ENCODE measurements at regions not wholly inside any gene's neighbourhood (a gene's known extent, or its start where the extent isn't known, plus 50 kb on each side); places are given as distances from the start of the nearest gene placed in this dataset.

DNA sequence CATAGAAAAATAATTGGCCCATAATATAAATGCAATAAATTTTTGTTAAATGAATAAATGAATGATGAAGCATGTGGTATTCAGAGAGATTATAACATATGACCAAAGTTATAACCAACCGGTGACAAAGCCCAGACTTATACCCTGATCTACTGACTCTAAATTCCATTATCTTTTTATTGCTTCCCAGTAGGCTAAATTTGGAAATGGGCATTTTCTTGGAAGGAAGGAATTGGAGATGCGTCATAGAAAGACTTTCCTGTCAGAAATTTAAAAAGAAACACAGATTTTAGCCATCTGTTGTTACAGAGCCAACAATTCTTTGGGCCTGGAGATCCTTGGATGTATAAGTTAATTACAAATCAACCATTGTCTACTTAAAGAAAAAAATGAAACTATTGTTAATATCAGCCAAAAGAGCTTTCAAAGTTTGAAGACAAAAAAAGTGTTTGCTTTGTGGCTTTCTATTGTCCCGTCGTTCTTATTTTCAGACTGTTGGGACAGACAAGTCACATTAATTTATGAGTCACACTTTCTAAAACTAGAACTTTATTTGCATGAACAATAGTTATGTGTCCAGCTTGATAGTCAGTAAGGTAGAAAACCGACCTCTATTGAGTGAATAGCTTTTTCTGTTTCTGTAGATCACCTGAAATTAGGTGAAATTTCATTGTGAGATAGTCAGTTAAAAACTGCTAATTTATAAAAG is 428.7 kb downstream of the GABRG2 start:
- FAIRE-seq, result no peak
- Histone ChIP-seq H3K4me1 (ENCODE audit: control insufficient read depth in 2 of 3, insufficient read depth in 2 of 3, low read depth in 1 of 3, low read length in 3 of 3) (no peaks in the 10 kb centered on the region), H3K9me3 (ENCODE audit: control insufficient read depth in 2 of 3, insufficient read depth in 1 of 3, low read length in 3 of 3) (no peaks in the 10 kb centered on the region), H3K9ac (ENCODE audit: low read length in 3 of 3) (no peak overlapping the region), H3K27ac (ENCODE audit: low read depth in 2 of 2, low read length in 2 of 2) (no peak overlapping the region), H3K27me3 (ENCODE audit: control insufficient read depth, insufficient read depth, low read length) (no peaks in the 10 kb centered on the region), H3K36me3 (ENCODE audit: control insufficient read depth in 2 of 3, insufficient read depth in 3 of 3, low read length in 3 of 3) (no peaks in the 10 kb centered on the region), H3K4me3 (ENCODE audit: low read length in 3 of 3) (no peak overlapping the region)
- no peak for DNase-seq
- TF ChIP-seq, protein P1, sequence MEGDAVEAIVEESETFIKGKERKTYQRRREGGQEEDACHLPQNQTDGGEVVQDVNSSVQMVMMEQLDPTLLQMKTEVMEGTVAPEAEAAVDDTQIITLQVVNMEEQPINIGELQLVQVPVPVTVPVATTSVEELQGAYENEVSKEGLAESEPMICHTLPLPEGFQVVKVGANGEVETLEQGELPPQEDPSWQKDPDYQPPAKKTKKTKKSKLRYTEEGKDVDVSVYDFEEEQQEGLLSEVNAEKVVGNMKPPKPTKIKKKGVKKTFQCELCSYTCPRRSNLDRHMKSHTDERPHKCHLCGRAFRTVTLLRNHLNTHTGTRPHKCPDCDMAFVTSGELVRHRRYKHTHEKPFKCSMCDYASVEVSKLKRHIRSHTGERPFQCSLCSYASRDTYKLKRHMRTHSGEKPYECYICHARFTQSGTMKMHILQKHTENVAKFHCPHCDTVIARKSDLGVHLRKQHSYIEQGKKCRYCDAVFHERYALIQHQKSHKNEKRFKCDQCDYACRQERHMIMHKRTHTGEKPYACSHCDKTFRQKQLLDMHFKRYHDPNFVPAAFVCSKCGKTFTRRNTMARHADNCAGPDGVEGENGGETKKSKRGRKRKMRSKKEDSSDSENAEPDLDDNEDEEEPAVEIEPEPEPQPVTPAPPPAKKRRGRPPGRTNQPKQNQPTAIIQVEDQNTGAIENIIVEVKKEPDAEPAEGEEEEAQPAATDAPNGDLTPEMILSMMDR (IDR thresholded peaks at IDR 0.05; ENCODE audit: borderline replicate concordance, extremely low read depth, insufficient read depth), result no peak
- intact Hi-C loops (cut with DNase I), result no loop called here

DNA sequence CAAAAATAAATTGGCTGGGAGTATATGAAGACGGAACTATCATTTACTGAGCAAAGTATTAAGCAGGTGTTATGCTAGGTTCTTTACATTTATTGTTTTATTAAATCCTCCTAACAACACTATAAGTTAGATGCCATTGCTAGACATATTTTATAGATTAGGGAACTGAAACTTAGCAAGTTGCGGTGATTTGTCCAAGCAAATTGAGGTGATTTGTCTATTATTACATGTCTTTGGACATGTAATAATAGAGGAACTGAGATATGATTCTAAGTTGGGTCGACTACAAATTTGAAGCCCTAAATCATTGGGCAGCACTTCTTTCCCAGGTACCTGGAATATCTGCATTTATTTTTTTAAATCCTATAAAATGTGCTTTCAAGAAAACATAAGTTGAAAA is 429.9 kb downstream of the GABRG2 start:
- intact Hi-C loops (cut with DNase I), result no loop called here
- no peak for DNase-seq
- Histone ChIP-seq H3K9ac (ENCODE audit: low read length in 3 of 3) (no peak overlapping the region), H3K27me3 (ENCODE audit: control insufficient read depth, insufficient read depth, low read length) (no peaks in the 10 kb centered on the region), H3K9me3 (ENCODE audit: control insufficient read depth in 2 of 3, insufficient read depth in 1 of 3, low read length in 3 of 3) (no peaks in the 10 kb centered on the region), H3K4me1 (ENCODE audit: control insufficient read depth in 2 of 3, insufficient read depth in 2 of 3, low read depth in 1 of 3, low read length in 3 of 3) (no peaks in the 10 kb centered on the region), H3K27ac (ENCODE audit: low read depth in 2 of 2, low read length in 2 of 2) (no peak overlapping the region), H3K36me3 (ENCODE audit: control insufficient read depth in 2 of 3, insufficient read depth in 3 of 3, low read length in 3 of 3) (no peaks in the 10 kb centered on the region), H3K4me3 (ENCODE audit: low read length in 3 of 3) (no peak overlapping the region)
- no peak for FAIRE-seq
- TF ChIP-seq, protein P1 (IDR thresholded peaks at IDR 0.05; ENCODE audit: borderline replicate concordance, extremely low read depth, insufficient read depth), result no peak

DNA sequence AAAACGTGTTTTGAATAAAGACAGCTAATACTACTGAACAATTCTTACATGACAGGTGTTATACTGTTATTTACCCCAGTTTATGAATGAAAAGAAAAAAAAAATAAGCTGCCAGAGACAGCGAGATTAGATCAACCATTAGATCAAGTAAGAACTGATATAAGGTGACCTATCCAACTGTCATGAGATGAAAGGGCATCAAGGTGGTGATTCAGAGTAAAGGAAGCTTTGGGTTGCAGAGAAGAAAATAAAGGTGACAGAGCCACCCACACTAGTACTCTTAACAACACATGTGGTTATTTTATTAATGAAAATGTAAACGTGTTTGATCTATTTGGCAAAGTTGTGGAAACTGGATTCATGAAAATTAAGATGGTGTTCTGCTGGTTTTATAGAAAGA is 435.2 kb downstream of the GABRG2 start:
- DNase-seq (no peak), FAIRE-seq (no peak)
- Histone ChIP-seq H3K4me3 (ENCODE audit: low read length in 3 of 3) (no peak overlapping the region), H3K9ac (ENCODE audit: low read length in 3 of 3) (no peak overlapping the region), H3K27ac (ENCODE audit: low read depth in 2 of 2, low read length in 2 of 2) (no peak overlapping the region), H3K36me3 (ENCODE audit: control insufficient read depth in 2 of 3, insufficient read depth in 3 of 3, low read length in 3 of 3) (no peaks in the 10 kb centered on the region), H3K4me1 (ENCODE audit: control insufficient read depth in 2 of 3, insufficient read depth in 2 of 3, low read depth in 1 of 3, low read length in 3 of 3) (no peaks in the 10 kb centered on the region), H3K27me3 (ENCODE audit: control insufficient read depth, insufficient read depth, low read length) (no peaks in the 10 kb centered on the region), H3K9me3 (ENCODE audit: control insufficient read depth in 2 of 3, insufficient read depth in 1 of 3, low read length in 3 of 3) (no peaks in the 10 kb centered on the region)
- intact Hi-C loops (cut with DNase I), result no loop called here
- TF ChIP-seq, protein P1 (IDR thresholded peaks at IDR 0.05; ENCODE audit: borderline replicate concordance, extremely low read depth, insufficient read depth), result no peak

DNA sequence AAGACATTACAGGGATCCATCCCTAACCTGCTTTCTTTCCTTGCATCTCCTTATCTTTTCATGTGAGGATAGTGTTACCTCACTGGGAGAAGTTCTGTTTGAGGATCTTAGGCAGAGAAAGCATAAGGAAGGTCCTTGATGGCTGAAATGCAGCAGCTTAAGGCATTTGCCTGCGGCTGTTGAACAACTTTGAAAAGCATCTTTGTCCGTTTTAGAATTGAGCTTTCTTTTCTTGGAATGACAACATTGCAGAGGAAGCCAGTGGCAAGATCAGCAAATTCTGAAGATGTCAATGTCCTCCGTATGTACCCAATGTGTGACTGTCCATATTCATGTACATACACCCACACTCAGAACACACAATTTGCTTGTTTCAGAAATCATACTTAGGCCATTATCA is 436.2 kb downstream of the GABRG2 start:
- no peaks in the 10 kb centered on the region for H3K4me1 ChIP-seq (ENCODE audit: control insufficient read depth in 2 of 3, insufficient read depth in 2 of 3, low read depth in 1 of 3, low read length in 3 of 3)
- intact Hi-C loops (cut with DNase I), result no loop called here

More for the DNA sequence above, 436.2 kb downstream of the GABRG2 start:
- DNase-seq (no peak), FAIRE-seq (no peak)
- Histone ChIP-seq H3K27me3 (ENCODE audit: control insufficient read depth, insufficient read depth, low read length) (no peaks in the 10 kb centered on the region), H3K9ac (ENCODE audit: low read length in 3 of 3) (no peak overlapping the region), H3K36me3 (ENCODE audit: control insufficient read depth in 2 of 3, insufficient read depth in 3 of 3, low read length in 3 of 3) (no peaks in the 10 kb centered on the region), H3K4me3 (ENCODE audit: low read length in 3 of 3) (no peak overlapping the region), H3K27ac (ENCODE audit: low read depth in 2 of 2, low read length in 2 of 2) (no peak overlapping the region), H3K9me3 (ENCODE audit: control insufficient read depth in 2 of 3, insufficient read depth in 1 of 3, low read length in 3 of 3) (no peaks in the 10 kb centered on the region)
- TF ChIP-seq, protein P1 (IDR thresholded peaks at IDR 0.05; ENCODE audit: borderline replicate concordance, extremely low read depth, insufficient read depth), result no peak

Measured in kidney (tissue), 13 donors.